ENCODE measurements at regions not wholly inside any gene's neighbourhood (a gene's known extent, or its start where the extent isn't known, plus 50 kb on each side); places are given as distances from the start of the nearest gene placed in this dataset.

- Mint-ChIP-seq H3K36me3 (no peaks in the 10 kb centered on the region), H3K9me3 (peaks cover 4% of the 10 kb centered on the region; the same call in 1 of the 2 replicates), H3K4me1 (peaks cover 6% of the 10 kb centered on the region; the same call in 1 of the 2 replicates), H3K27ac (no peak overlapping the region), H3K27me3 (ENCODE audit: low read depth) (no peaks in the 10 kb centered on the region; the same call in 1 of the 2 replicates), H3K4me3 (no peak overlapping the region)
- no peak for DNase-seq (ENCODE audit: low spot score)
- POLR2A ChIA-PET: no interaction called here
- ATAC-seq: no peak
- TF ChIP-seq, protein P1, sequence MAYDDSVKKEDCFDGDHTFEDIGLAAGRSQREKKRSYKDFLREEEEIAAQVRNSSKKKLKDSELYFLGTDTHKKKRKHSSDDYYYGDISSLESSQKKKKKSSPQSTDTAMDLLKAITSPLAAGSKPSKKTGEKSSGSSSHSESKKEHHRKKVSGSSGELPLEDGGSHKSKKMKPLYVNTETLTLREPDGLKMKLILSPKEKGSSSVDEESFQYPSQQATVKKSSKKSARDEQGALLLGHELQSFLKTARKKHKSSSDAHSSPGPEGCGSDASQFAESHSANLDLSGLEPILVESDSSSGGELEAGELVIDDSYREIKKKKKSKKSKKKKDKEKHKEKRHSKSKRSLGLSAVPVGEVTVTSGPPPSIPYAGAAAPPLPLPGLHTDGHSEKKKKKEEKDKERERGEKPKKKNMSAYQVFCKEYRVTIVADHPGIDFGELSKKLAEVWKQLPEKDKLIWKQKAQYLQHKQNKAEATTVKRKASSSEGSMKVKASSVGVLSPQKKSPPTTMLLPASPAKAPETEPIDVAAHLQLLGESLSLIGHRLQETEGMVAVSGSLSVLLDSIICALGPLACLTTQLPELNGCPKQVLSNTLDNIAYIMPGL (CRISPR knock-in tag; IDR thresholded peaks at IDR 0.05): no peak
- TF ChIP-seq ZNF232 (CRISPR knock-in tag; IDR thresholded peaks at IDR 0.05): no peak
- no peak for TF ChIP-seq ZBTB21 (CRISPR knock-in tag; IDR thresholded peaks at IDR 0.05; ENCODE audit: borderline replicate concordance)
- TF ChIP-seq ZNF671 (CRISPR knock-in tag; IDR thresholded peaks at IDR 0.05): no peak
- TF ChIP-seq ZNF512 (CRISPR knock-in tag; IDR thresholded peaks at IDR 0.05; ENCODE audit: borderline replicate concordance): no peak
- TF ChIP-seq MXD4 (CRISPR knock-in tag; IDR thresholded peaks at IDR 0.05; ENCODE audit: borderline replicate concordance): no peak
- no peak for TF ChIP-seq SMAD3 (CRISPR knock-in tag; IDR thresholded peaks at IDR 0.05; ENCODE audit: borderline replicate concordance)
- TF ChIP-seq, protein P2, sequence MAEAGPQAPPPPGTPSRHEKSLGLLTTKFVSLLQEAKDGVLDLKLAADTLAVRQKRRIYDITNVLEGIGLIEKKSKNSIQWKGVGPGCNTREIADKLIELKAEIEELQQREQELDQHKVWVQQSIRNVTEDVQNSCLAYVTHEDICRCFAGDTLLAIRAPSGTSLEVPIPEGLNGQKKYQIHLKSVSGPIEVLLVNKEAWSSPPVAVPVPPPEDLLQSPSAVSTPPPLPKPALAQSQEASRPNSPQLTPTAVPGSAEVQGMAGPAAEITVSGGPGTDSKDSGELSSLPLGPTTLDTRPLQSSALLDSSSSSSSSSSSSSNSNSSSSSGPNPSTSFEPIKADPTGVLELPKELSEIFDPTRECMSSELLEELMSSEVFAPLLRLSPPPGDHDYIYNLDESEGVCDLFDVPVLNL (CRISPR knock-in tag; IDR thresholded peaks at IDR 0.05; ENCODE audit: borderline replicate concordance, low read depth): no peak
- TF ChIP-seq IRF2 (CRISPR knock-in tag; IDR thresholded peaks at IDR 0.05; ENCODE audit: borderline replicate concordance, low read depth): no peak
- TF ChIP-seq NFATC4 (CRISPR knock-in tag; IDR thresholded peaks at IDR 0.05): no peak
- TF ChIP-seq KAT7 (CRISPR knock-in tag; IDR thresholded peaks at IDR 0.05; ENCODE audit: borderline replicate concordance): no peak
- no peak for TF ChIP-seq ZNF396 (CRISPR knock-in tag; IDR thresholded peaks at IDR 0.05; ENCODE audit: borderline replicate concordance)
- no peak for TF ChIP-seq SMAD4 (CRISPR knock-in tag; IDR thresholded peaks at IDR 0.05)
- TF ChIP-seq, protein P3, sequence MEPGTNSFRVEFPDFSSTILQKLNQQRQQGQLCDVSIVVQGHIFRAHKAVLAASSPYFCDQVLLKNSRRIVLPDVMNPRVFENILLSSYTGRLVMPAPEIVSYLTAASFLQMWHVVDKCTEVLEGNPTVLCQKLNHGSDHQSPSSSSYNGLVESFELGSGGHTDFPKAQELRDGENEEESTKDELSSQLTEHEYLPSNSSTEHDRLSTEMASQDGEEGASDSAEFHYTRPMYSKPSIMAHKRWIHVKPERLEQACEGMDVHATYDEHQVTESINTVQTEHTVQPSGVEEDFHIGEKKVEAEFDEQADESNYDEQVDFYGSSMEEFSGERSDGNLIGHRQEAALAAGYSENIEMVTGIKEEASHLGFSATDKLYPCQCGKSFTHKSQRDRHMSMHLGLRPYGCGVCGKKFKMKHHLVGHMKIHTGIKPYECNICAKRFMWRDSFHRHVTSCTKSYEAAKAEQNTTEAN (CRISPR knock-in tag; IDR thresholded peaks at IDR 0.05): no peak
- no peak for TF ChIP-seq TCF7 (CRISPR knock-in tag; IDR thresholded peaks at IDR 0.05; ENCODE audit: low read depth)
- CTCF ChIA-PET: interaction anchor here (1.2 kb wide), 1 partner anchor 247 kb away, joined by 4 read pairs; no protein-coding TSS in a partner anchor
Measured at GRCh38 chr5:137567226-137567625, 68.1 kb upstream of the SPOCK1 start.

GRCh38 chr5:137566780-137567179, 67.7 kb upstream of the SPOCK1 start:
- no peak for ATAC-seq

DNA sequence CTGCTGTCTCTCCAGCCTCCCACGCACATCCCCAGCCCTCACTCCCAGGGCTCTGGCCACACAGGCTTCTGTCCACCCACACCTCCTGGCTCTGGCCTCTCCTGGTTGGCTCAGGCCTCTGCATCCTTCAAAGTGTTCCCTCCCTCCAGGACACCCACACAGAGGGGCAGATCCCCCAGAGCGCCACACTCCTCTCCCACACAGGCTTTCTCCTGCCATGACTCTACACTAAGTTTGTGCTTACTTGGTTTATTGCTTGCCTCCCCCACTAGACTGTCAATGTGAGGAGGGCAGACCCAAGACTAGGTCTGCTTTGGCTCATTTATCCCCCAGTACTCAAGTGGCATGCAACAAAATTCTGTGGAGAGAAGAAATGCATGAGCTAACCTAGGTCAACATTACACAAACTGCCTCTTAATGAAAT, 67.0 kb upstream of the SPOCK1 start:
- H3K36me3 Mint-ChIP-seq: no peaks in the 10 kb centered on the region
- no peak for ATAC-seq
- POLR2A ChIA-PET: no interaction called here
- TF ChIP-seq ATF6 (CRISPR knock-in tag; IDR thresholded peaks at IDR 0.05) (no peak), USF1 (CRISPR knock-in tag; IDR thresholded peaks at IDR 0.05) (no peak), RORB (CRISPR knock-in tag; IDR thresholded peaks at IDR 0.05) (no peak), ZNF532 (CRISPR knock-in tag; IDR thresholded peaks at IDR 0.05; ENCODE audit: borderline replicate concordance) (no peak)

More at GRCh38 chr5:137566780-137567179, 67.7 kb upstream of the SPOCK1 start:
- Mint-ChIP-seq H3K9me3 (peaks cover 4% of the 10 kb centered on the region; the same call in 1 of the 2 replicates), H3K36me3 (no peaks in the 10 kb centered on the region), H3K4me1 (peaks cover 6% of the 10 kb centered on the region; the same call in 1 of the 2 replicates), H3K27ac (no peak overlapping the region), H3K4me3 (no peak overlapping the region), H3K27me3 (ENCODE audit: low read depth) (no peaks in the 10 kb centered on the region; the same call in 1 of the 2 replicates)
- TF ChIP-seq GABPB1 (CRISPR knock-in tag; IDR thresholded peaks at IDR 0.05): no peak
- TF ChIP-seq EMX1 (CRISPR knock-in tag; IDR thresholded peaks at IDR 0.05): no peak
- CTCF ChIA-PET: interaction anchor here (1.2 kb wide), 1 partner anchor 247 kb away, joined by 4 read pairs; no protein-coding TSS in a partner anchor
- DNase-seq (ENCODE audit: low spot score): no peak
- POLR2A ChIA-PET: no interaction called here

More for the DNA sequence above, 67.0 kb upstream of the SPOCK1 start:
- H3K27ac Mint-ChIP-seq: no peak overlapping the region
- DNase-seq (ENCODE audit: low spot score): no peak
- no peak overlapping the region for H3K4me3 Mint-ChIP-seq
- peaks cover 4% of the 10 kb centered on the region; the same call in 1 of the 2 replicates for H3K9me3 Mint-ChIP-seq
- H3K4me1 Mint-ChIP-seq: peaks cover 6% of the 10 kb centered on the region; the same call in 1 of the 2 replicates
- CTCF ChIA-PET: no interaction called here
- H3K27me3 Mint-ChIP-seq (ENCODE audit: low read depth): no peaks in the 10 kb centered on the region; the same call in 1 of the 2 replicates

Data from WTC11 (cell line).